Brain microvascular endothelial cell (primary cell): ENCODE measurements at regions not wholly inside any gene's neighbourhood (a gene's known extent, or its start where the extent isn't known, plus 50 kb on each side); places are given as distances from the start of the nearest gene placed in this dataset.

Source experiments
- DNase-seq: peaks from one replicate; pipeline ENCODE4 v3.0.0-alpha.2; 2020
- H3K27ac ChIP-seq: fragments of 250-450 bp; sonication (Bioruptor Pico); 2 replicates; pipeline ENCODE4 v1.5.1; 2020; ENCODE audit warnings: mild to moderate bottlenecking, moderate library complexity
- H3K27me3 ChIP-seq: fragments of 250-450 bp; sonication (Bioruptor Pico); replicated peaks from 2 replicates; pipeline ENCODE4 v1.5.1; 2020; ENCODE audit warnings: mild to moderate bottlenecking
- H3K36me3 ChIP-seq: fragments of 250-450 bp; sonication (Bioruptor Pico); replicated peaks from 2 replicates; pipeline ENCODE4 v1.5.1; 2020; ENCODE audit warnings: mild to moderate bottlenecking
- H3K4me3 ChIP-seq: 2 replicates; pipeline ENCODE4 v1.5.1; 2011; ENCODE audit warnings: low read depth, mild to moderate bottlenecking, control low read depth, low read length, moderate library complexity
- CTCF ChIP-seq: IDR thresholded peaks from 2 replicates; pipeline ENCODE4 v1.5.1; 2011; ENCODE audit warnings: low read depth, mild to moderate bottlenecking, moderate library complexity, low read length, control low read depth, inconsistent platforms; ENCODE audit errors: missing control alignments
- in situ Hi-C: cut with HindIII; loops from 2 replicates; pipeline ENCODE4 v1.10.0; 2017; ENCODE audit warnings: low sequenced_read_pairs, low pct_ligation_motif_present

- H3K4me3 ChIP-seq: no peak overlapping the region
- no peaks in the 10 kb centered on the region for H3K27me3 ChIP-seq
- no peak for TF ChIP-seq CTCF
- no peak overlapping the region for H3K27ac ChIP-seq
- no peak for DNase-seq
- no peaks in the 10 kb centered on the region for H3K36me3 ChIP-seq
- in situ Hi-C loops: no loop called here
Measured at GRCh38 chr3:94709249-94709902, 646.5 kb downstream of the NSUN3 start.

- no peak for DNase-seq
- Histone ChIP-seq H3K4me3 (no peak overlapping the region), H3K27ac (no peak overlapping the region), H3K27me3 (no peaks in the 10 kb centered on the region), H3K36me3 (no peaks in the 10 kb centered on the region)
- TF ChIP-seq CTCF: no peak
- in situ Hi-C loops: no loop called here
Measured at GRCh38 chr3:94714194-94714593, 651.3 kb downstream of the NSUN3 start.

- TF ChIP-seq CTCF: peak; percentile 50
- in situ Hi-C loops: no loop called here
- H3K4me3 ChIP-seq: no peak overlapping the region
Measured at GRCh38 chr3:94716326-94717018, 653.6 kb downstream of the NSUN3 start.

GRCh38 chr3:94734206-94734605 lies 671.3 kb downstream of the NSUN3 start:
- in situ Hi-C loops: no loop called here
- DNase-seq: no peak

More at GRCh38 chr3:94716326-94717018, 653.6 kb downstream of the NSUN3 start:
- H3K27me3 ChIP-seq: no peaks in the 10 kb centered on the region
- no peak for DNase-seq
- no peaks in the 10 kb centered on the region for H3K36me3 ChIP-seq
- H3K27ac ChIP-seq: no peak overlapping the region

GRCh38 chr3:94735354-94735753 lies 672.5 kb downstream of the NSUN3 start:
- Histone ChIP-seq H3K27ac (no peak overlapping the region), H3K36me3 (no peaks in the 10 kb centered on the region), H3K27me3 (no peaks in the 10 kb centered on the region), H3K4me3 (no peak overlapping the region)
- DNase-seq: no peak
- in situ Hi-C loops: no loop called here
- TF ChIP-seq CTCF: no peak

More at GRCh38 chr3:94734206-94734605, 671.3 kb downstream of the NSUN3 start:
- Histone ChIP-seq H3K4me3 (no peak overlapping the region), H3K27me3 (no peaks in the 10 kb centered on the region), H3K36me3 (no peaks in the 10 kb centered on the region), H3K27ac (no peak overlapping the region)
- TF ChIP-seq CTCF: no peak

GRCh38 chr3:94737116-94737515 lies 674.3 kb downstream of the NSUN3 start:
- no peaks in the 10 kb centered on the region for H3K27me3 ChIP-seq
- H3K4me3 ChIP-seq: no peak overlapping the region
- no peaks in the 10 kb centered on the region for H3K36me3 ChIP-seq
- no peak overlapping the region for H3K27ac ChIP-seq
- DNase-seq: no peak
- no peak for TF ChIP-seq CTCF
- in situ Hi-C loops: no loop called here
